ENCODE measurements at regions not wholly inside any gene's neighbourhood (a gene's known extent, or its start where the extent isn't known, plus 50 kb on each side); places are given as distances from the start of the nearest gene placed in this dataset.
"Not testable (repeated sequence)": the region's sequence is repeated elsewhere in the genome, so short reads cannot be mapped to it uniquely, and the experiment has no call there.

GRCh38 chr18:76633588-76634269, 138.7 kb upstream of the ZNF516 start:
- no peak for DNase-seq

DNA sequence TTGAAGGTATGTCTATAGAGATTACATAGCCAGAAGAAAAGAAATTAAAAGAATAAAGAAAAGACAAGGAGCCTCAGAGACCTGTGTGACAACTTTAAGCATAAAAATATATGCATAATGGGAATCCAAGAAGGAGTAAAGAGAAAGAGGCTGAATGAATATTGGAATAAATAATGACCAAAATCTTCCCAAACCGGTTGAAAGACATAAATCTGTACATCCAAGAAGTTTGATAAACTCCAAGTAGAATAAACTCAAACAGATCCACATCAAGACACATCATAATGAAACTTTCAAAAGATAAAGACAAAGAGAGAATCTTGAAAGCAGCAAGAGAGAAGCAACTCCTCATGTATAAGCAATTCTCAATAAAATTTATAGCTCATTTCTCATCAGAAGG, 132.4 kb upstream of the ZNF516 start:
- no peak for DNase-seq

DNA sequence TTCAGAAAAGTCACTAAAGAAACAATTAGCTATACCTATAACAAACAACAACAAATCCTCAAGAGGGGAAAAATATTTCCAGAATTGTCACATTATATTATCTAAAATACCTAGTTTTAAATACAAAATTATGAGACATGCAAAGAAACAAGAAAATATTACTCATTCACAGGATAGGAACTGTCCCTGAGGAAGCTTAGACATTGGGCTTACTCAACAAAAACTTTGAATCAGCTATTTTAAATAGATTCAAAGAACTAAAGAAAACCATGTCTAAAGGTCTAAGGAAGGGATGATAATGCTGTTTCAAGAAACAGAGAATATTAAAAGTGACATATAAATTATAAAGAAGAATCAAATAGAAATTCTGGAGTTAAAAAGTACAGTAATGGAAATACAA, 131.9 kb upstream of the ZNF516 start:
- no peak for DNase-seq

GRCh38 chr18:76622651-76623050, 127.6 kb upstream of the ZNF516 start:
- DNase-seq, result no peak

GRCh38 chr18:76621782-76622495, 126.9 kb upstream of the ZNF516 start:
- peak; percentile 57 for DNase-seq

DNA sequence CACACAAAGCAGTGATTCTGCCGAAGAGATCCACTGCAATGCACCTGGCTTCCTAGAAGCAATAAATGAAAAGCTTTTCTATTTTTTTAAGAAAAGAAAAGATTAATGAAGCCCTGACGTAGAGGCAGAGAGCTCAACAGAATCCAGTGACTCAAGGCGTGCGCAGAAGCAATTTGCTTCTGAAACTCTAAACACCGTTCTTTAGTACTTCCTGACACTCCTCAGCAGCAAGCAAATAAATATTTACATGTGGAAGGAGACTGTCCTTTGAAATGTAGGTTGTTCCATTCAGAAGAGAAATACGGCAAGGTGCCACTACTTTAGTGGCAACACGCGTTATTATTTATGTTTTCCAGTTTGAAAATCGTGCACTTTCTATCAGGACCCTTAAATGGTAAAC, 126.2 kb upstream of the ZNF516 start:
- no peak for DNase-seq

DNA sequence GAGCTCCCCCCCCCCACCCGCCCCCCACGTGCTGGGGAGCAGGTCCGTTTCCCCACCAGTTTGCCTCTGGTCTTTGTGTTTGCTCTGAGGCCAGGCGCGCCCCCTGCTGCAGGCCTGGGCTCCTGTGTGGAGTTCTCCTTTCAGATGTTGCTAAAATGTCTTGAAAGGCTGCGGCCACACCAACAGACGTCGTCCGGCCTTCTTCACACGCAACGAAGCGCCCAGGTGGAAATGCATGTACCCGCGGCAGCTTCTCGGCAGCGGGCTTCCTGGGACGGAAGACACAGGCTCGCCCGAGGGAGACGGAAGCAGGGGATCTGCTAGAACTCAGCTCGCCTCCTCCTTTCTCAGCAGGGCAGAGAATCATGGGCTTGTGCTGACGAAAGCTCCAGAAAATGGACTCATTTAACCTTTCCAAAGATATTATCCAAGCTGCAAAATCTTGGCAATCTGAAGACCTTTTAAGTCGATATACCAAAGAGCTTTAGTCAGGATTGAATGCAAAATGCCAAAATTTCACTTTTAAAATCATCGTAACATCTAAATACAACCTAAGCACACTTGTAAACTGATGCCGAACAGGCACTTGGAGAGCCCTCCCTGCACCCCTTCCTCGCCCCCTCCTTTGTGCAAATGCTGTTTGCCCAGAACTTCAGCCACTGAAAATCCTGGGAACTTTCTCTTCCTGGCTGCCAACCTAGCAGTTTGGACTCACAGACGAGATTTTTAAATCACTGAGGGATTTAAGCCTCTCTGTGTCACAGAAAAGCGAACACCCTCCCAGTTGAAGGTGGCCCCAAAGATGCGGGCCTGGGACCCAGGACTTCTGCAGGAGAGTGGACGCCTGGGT, 125.5 kb upstream of the ZNF516 start:
- peak; percentile 80 for DNase-seq

GRCh38 chr18:76619621-76620315, 124.7 kb upstream of the ZNF516 start:
- DNase-seq, result peak; percentile 67

DNA sequence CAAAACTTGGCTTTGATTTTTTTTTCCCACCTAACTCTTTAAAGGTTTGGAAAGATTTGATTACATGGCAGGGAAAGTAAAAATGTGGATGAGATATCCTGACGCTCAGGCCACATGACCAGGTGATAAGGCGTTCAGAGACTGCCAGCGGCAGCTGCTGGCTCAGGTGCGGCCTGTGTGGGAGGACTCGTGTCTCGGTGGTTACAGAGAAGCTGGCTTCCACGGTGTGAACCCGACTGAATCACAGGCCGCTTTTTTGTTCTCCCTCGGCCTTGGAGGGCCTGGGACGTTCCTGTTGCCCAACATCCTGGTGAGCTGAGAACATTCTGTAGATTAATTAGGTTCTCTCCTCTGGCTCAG, 124.2 kb upstream of the ZNF516 start:
- DNase-seq, result peak; percentile 26

GRCh38 chr18:76618721-76619120, 123.7 kb upstream of the ZNF516 start:
- no peak for DNase-seq

DNA sequence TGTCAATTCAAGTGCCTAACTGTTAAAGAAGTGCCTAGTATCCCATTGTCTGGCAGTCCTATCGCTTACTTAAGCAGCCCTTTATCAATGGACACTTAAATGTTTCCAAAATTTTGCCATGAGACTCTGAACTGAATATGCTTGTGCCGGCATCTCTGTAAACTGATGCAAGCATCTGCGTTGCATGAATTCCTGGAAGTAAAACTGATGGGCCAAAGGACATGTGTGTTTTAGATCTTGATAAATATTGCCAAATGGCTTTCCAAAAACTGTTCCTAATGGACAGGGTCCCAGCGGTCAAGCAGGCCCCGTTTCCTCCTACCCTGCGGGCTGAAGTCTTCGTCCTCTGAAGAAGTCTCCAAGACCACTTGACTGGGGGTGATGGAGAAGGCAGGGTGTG, 121.3 kb upstream of the ZNF516 start:
- DNase-seq, result no peak

GRCh38 chr18:76615065-76615733, 120.2 kb upstream of the ZNF516 start:
- no peak for DNase-seq

- DNase-seq, result no peak
These were observed 118.7 kb upstream of the ZNF516 start for GRCh38 chr18:76613755-76614120.

DNA sequence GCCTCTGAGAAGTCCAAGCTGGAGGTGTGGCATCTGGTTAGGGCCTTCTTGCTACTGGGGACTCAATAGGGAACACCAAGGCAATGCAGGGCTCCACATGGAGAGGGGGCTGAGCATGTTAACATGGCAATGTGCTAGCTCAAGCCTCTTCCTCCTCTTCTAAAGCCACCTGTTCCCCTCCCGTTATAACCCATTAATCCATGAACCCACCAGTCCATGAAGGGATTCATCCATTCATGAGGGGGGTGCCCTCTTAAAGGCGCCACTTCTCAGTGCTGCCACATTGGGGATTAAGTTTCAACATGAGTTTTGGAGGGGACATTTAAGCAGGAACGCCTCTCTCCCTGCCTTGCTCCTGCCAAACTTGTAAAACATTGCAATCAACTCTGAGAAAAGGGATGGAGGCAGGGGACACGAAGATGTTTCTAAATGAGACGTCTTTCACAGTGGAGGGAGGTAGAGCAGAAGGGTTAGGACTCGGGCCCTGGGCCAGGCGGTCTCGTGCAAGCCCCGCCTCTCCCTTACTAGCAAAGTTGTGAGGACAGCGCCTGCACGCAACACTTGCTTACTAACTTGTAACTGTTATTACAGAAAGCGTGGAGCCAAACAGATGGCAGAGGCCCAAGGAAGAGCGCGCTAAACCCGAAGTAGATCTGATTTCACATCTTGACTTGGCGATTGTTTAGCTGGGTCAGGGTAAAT, 118.2 kb upstream of the ZNF516 start:
- DNase-seq, result no peak

- not testable (repeated sequence) for DNase-seq
These were observed 116.7 kb upstream of the ZNF516 start for GRCh38 chr18:76611750-76612045.

- peak; percentile 45 for DNase-seq
These were observed 116.1 kb upstream of the ZNF516 start for GRCh38 chr18:76610933-76611749.

- no peak for DNase-seq
These were observed 115.0 kb upstream of the ZNF516 start for GRCh38 chr18:76610012-76610411.

DNA sequence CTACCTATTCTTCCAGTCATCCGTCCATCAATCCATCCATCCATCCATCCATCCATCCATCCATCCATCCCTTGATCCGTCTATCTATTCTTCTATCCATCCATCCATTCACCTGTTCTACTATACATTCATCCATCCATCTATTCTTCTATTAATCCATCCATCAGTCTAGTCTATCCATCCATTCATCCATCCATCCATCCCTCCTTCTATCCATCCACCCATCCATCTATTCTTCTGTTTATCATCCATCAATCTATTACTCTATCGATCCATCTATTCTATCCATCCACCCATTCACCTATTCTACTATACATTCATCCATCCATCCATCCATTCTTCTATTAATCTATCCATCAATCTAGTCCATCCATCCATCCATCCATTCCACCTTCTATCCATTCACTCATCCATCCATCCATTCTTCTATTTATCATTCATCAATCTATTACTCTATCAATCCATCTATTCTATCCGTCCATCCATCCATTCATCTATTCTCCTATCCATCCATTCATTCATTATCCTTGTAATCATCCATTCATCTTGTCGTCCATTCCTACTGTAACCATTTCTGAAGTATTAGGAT, 110.4 kb upstream of the ZNF516 start:
- no peak for DNase-seq

DNA sequence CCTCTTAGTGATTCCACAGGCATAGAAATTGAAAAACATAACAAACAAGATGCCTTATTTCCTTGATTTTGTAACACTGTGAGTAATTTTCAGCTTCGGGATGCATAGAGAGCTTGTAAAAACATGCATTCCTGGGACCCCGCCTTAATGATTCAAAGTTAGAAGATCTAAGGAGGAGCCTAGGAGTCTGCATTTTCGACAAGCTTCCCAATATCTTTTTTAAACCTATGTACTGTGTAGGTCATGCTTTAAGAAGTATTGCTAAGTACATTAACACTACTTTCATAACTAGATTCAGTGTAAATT, 109.8 kb upstream of the ZNF516 start:
- no peak for DNase-seq

GRCh38 chr18:76604108-76604934, 109.3 kb upstream of the ZNF516 start:
- no peak for DNase-seq

All from fibroblast of skin of right quadriceps (primary cell).